Osteocyte (in vitro differentiated cells): ENCODE measurements at regions not wholly inside any gene's neighbourhood (a gene's known extent, or its start where the extent isn't known, plus 50 kb on each side); places are given as distances from the start of the nearest gene placed in this dataset.

Experiments used
- DNase-seq: peaks from one replicate; pipeline ENCODE4 v3.0.0; 2021; ENCODE audit warnings: mixed read lengths; ENCODE audit not compliant: unreplicated experiment; ENCODE audit errors: extremely low spot score
- H3K27ac Mint-ChIP-seq: one replicate; pipeline ENCODE4 v1.8.0; 2021; ENCODE audit warnings: mild to moderate bottlenecking, mixed read lengths; ENCODE audit not compliant: unreplicated experiment
- H3K27me3 Mint-ChIP-seq: one replicate; pipeline ENCODE4 v1.8.0; 2021; ENCODE audit warnings: mixed read lengths; ENCODE audit not compliant: unreplicated experiment
- H3K36me3 Mint-ChIP-seq: one replicate; pipeline ENCODE4 v1.8.0; 2021; ENCODE audit warnings: mixed read lengths; ENCODE audit not compliant: unreplicated experiment
- H3K4me1 Mint-ChIP-seq: one replicate; pipeline ENCODE4 v1.8.0; 2021; ENCODE audit warnings: mixed read lengths; ENCODE audit not compliant: unreplicated experiment
- H3K4me3 Mint-ChIP-seq: one replicate; pipeline ENCODE4 v1.8.0; 2021; ENCODE audit warnings: mild to moderate bottlenecking, moderate library complexity, mixed read lengths; ENCODE audit not compliant: unreplicated experiment
- H3K9me3 Mint-ChIP-seq: one replicate; pipeline ENCODE4 v1.8.0; 2021; ENCODE audit warnings: mixed read lengths; ENCODE audit not compliant: unreplicated experiment
- TF ChIP-seq, protein P1 (sequence below): fragments of 200-600 bp; sonication (generic); IDR thresholded peaks from 2 replicates; pipeline ENCODE4 v1.5.0; 2021; ENCODE audit warnings: antibody characterized with exemption, mild to moderate bottlenecking, moderate library complexity

DNA sequence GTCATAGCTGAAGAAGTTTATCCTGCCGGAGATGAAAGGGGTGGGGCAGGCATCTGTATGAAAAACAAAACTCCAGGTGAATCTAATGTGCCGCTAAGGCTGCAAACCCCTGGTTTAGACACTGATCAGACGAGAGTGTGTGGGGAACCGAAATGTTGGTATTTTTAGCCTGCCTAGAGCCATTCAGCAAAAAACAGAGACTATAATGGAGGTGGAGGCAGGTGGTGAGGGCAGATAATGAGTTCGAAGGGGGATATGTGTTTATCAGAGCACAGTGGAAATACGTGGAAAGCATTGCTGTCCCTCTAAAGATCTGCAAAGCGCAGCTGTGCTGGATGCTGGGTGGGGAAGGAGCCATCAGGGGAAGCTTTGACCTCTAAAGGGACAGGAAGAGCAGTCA, 127.5 kb upstream of the WSCD1 start:
- Mint-ChIP-seq H3K27ac (no peak overlapping the region), H3K9me3 (peaks cover 5% of the 10 kb centered on the region), H3K36me3 (no peaks in the 10 kb centered on the region), H3K4me3 (no peak overlapping the region), H3K4me1 (no peaks in the 10 kb centered on the region), H3K27me3 (peaks cover 12% of the 10 kb centered on the region)
- TF ChIP-seq, protein P1, sequence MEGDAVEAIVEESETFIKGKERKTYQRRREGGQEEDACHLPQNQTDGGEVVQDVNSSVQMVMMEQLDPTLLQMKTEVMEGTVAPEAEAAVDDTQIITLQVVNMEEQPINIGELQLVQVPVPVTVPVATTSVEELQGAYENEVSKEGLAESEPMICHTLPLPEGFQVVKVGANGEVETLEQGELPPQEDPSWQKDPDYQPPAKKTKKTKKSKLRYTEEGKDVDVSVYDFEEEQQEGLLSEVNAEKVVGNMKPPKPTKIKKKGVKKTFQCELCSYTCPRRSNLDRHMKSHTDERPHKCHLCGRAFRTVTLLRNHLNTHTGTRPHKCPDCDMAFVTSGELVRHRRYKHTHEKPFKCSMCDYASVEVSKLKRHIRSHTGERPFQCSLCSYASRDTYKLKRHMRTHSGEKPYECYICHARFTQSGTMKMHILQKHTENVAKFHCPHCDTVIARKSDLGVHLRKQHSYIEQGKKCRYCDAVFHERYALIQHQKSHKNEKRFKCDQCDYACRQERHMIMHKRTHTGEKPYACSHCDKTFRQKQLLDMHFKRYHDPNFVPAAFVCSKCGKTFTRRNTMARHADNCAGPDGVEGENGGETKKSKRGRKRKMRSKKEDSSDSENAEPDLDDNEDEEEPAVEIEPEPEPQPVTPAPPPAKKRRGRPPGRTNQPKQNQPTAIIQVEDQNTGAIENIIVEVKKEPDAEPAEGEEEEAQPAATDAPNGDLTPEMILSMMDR: no peak
- DNase-seq: no peak

DNA sequence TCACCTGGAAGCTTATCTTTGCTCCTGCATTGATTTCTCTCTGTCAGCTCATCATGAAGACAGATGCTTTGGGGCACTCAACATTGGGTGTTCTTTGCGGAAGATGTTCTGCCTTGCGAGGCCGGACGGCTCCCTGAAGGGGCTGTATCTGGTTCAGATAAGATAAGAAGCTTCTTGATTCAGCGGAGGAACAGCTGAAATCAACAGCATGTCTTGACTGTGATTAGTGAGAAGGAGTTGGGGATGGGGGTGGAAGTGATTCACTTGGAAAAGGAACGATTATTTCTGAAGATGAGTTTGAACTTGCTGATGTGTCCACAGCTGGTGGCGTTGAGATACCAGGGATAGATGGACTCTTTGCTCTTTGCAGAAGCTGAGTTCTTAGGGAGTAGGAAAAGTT, 126.9 kb upstream of the WSCD1 start:
- no peak overlapping the region for H3K4me3 Mint-ChIP-seq
- TF ChIP-seq, protein P1: no peak
- H3K27me3 Mint-ChIP-seq: peaks cover 12% of the 10 kb centered on the region

DNA sequence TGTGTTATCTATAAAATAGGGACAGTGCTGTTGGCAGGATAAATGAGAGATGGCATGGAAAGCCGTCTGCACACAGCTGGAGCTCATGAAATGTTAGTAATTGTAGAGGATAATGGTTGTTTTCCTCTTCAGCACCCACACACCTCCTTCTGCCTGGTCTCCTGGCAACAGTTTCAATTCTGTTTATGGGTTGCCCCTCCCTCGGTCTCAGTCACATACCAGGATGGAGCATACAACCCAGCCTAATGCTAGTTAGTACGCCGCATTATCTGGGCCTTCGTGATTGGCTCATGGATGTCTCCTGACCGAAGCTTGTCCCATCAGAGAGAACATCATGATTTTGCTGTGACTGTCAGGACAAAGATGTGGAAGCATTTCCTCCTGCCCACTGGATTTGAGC, 126.2 kb upstream of the WSCD1 start:
- Mint-ChIP-seq H3K27me3 (peaks cover 12% of the 10 kb centered on the region), H3K27ac (no peak overlapping the region)
- TF ChIP-seq, protein P1: no peak

More for the DNA sequence above, 126.9 kb upstream of the WSCD1 start:
- Mint-ChIP-seq H3K36me3 (no peaks in the 10 kb centered on the region), H3K27ac (no peak overlapping the region), H3K4me1 (no peaks in the 10 kb centered on the region), H3K9me3 (peaks cover 5% of the 10 kb centered on the region)
- no peak for DNase-seq

DNA sequence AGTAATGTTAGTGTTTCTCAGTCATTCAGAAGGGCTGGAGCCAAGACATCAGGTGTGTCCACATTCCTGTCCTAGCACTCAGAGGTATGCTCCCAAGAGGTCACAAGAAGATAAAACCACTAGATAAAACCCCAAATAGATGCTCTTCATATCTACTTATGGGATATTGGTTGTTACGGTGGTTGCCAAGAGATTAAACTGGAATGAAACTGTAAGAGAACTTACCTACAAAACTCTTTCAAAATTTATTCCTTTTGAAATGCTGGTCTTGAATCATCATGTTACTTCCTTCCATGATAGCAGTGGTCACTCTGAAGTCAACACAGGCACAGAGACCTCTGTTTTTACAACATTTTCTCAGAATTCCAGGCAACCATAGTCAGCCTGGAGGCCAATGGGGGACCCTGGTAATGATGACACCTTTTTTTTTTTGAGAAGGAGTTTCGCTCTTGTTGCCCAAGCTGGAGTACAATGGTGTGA, 122.4 kb upstream of the WSCD1 start:
- H3K36me3 Mint-ChIP-seq: no peaks in the 10 kb centered on the region
- TF ChIP-seq, protein P1: no peak
- H3K27ac Mint-ChIP-seq: no peak overlapping the region
- H3K4me1 Mint-ChIP-seq: no peaks in the 10 kb centered on the region
- DNase-seq: no peak
- peaks cover 5% of the 10 kb centered on the region for H3K9me3 Mint-ChIP-seq
- H3K4me3 Mint-ChIP-seq: no peak overlapping the region
- peaks cover 11% of the 10 kb centered on the region for H3K27me3 Mint-ChIP-seq

More for the DNA sequence above, 126.2 kb upstream of the WSCD1 start:
- Mint-ChIP-seq H3K9me3 (peaks cover 5% of the 10 kb centered on the region), H3K4me3 (no peak overlapping the region), H3K4me1 (no peaks in the 10 kb centered on the region), H3K36me3 (no peaks in the 10 kb centered on the region)
- DNase-seq: no peak

DNA sequence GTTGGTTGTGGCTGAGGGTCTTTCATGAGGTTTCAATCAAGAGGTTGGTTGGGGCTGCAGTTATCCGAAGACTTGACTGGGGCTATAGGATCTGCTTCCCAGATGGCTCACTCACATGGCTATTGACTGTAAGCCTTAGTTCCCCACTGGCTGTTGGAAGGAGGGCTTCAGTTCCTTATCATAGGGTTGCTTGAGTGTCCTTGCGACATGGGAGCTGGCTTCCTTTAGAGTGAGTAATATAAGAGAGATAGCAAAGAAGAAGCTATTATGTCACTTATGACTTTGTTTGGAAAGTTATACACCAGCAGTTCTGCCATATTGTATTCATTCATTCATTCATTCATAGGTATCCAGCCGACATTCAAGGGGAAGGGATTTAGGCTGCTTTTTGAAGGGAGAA, 121.4 kb upstream of the WSCD1 start:
- no peak for DNase-seq
- H3K4me3 Mint-ChIP-seq: no peak overlapping the region
- H3K27ac Mint-ChIP-seq: no peak overlapping the region
- TF ChIP-seq, protein P1: no peak
- no peaks in the 10 kb centered on the region for H3K4me1 Mint-ChIP-seq
- H3K36me3 Mint-ChIP-seq: no peaks in the 10 kb centered on the region
- peaks cover 10% of the 10 kb centered on the region for H3K27me3 Mint-ChIP-seq
- H3K9me3 Mint-ChIP-seq: peaks cover 5% of the 10 kb centered on the region
